ENCODE measurements at regions not wholly inside any gene's neighbourhood (a gene's known extent, or its start where the extent isn't known, plus 50 kb on each side); places are given as distances from the start of the nearest gene placed in this dataset.
"Not testable (repeated sequence)": the region's sequence is repeated elsewhere in the genome, so short reads cannot be mapped to it uniquely, and the experiment has no call there.

DNA sequence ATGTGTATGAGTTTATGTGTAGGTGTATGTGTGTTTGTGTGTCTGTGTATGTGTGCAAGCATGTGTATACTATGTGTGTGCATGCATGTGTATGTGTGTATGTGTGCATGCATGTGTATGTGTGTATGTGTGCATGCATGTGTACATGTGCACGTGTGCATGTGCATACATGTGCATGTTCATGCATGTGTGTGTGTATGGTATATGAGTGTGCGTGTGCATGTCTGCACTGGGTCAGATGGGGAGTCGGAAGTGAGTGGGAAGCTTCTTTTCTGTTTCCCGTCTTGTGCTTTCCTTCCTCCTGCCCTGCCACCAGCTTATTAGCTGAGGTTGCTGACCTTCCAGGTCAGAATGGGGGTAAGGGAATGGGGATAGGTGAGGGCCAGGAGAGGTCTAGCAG is 174.7 kb downstream of the MAP2K4 start:
- no peak for DNase-seq (ENCODE audit: low spot score)

DNA sequence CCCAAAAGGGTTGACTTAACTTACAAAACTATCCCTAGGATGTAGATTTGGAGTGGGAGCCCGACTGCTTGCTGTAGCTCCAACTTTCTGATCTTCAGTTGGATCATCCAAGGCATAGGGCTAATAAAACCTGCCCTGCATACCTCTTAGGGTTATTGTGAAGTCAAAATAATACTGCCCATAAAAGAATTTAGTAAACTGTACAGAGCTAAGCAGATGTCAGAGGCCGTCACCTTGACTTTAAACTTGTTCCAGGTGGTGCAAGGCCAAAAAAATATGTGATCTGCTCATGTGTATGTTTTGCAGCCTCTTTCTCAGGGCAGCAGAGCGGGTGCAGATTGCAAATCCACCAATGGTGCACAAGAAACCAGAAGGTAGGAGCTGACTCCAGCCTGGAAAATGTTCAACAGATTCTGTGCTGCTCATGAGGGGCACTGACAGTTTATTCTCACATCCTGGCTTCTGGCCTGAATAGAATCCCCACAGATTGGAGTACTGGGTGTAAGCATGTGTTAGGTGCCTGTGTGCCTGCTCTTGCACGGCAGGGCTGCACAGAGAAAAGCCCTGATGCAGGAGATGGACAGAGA is 180.7 kb downstream of the MAP2K4 start:
- no peak for DNase-seq (ENCODE audit: low spot score)

- DNase-seq (ENCODE audit: low spot score) = no peak
Observed at GRCh38 chr17:12209632-12210191, 189.0 kb downstream of the MAP2K4 start.

DNA sequence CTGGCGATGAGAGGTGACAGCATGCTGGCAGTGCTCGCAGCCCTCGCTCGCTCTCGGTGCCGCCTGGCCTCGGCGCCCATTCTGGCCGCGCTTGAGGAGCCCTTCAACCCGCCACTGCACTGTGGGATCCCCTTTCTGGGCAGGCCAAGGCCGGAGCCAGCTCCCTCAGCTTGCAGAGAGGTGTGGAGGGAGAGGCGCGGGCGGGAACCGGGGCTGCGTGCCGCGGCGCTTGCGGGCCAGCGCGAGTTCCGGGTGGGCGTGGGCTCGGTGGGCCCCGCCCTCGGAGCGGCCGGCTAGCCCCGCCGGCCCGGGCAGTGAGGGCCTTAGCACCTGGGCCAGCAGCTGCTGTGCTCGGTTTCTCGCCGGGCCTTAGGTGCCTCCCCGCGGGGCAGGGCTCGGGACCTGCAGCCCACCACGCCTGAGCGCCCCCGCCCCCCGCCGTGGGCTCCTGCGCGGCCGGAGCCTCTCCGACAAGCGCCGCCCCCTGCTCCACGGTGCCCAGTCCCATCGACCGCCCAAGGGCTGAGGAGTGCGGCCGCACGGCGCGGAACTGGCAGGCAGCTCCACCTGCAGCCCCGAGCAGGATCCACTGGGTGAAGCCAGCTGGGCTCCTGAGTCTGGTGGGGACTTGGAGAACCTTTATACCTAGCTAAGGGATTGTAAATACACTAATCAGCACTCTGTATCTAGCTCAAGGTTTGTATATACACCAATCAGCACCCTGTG is 200.2 kb downstream of the MAP2K4 start:
- not testable (repeated sequence) for DNase-seq (ENCODE audit: low spot score)

DNA sequence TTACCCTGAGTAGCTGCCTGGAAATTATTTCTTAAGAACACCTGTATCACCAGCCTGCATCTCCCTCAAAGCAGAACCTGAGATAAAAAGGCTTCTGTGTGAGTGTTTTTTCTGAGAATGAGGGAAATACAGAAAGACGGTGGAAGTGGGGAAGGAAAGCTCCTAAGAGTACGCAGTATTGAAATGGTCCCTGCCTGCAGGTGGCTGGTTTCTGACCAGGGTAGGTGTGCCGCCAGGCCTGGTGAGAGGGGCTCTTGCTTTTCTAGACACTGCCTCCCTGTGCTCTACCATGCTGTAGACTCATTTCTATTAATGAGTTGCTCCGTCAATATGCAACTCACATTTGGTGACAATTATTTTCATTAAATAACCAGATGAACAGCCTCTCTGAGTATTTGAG is 201.7 kb downstream of the MAP2K4 start:
- no peak for DNase-seq (ENCODE audit: low spot score)

- peak; percentile 79 for DNase-seq (ENCODE audit: low spot score)
Observed at GRCh38 chr17:12227547-12227946, 206.9 kb downstream of the MAP2K4 start.

GRCh38 chr17:12229335-12229734 is 208.7 kb downstream of the MAP2K4 start:
- no peak for DNase-seq (ENCODE audit: low spot score)

GRCh38 chr17:12230481-12231354 is 210.0 kb downstream of the MAP2K4 start:
- DNase-seq (ENCODE audit: low spot score) = peak; percentile 92

GRCh38 chr17:12231355-12231682 is 210.6 kb downstream of the MAP2K4 start:
- DNase-seq (ENCODE audit: low spot score) = no peak

GRCh38 chr17:12239021-12239420 is 218.3 kb downstream of the MAP2K4 start:
- not testable (repeated sequence) for DNase-seq (ENCODE audit: low spot score)

GRCh38 chr17:12242345-12242954 is 221.8 kb downstream of the MAP2K4 start:
- peak; percentile 88 for DNase-seq (ENCODE audit: low spot score)

- peak; percentile 76 for DNase-seq (ENCODE audit: low spot score)
Observed at GRCh38 chr17:12247761-12248160, 227.1 kb downstream of the MAP2K4 start.

GRCh38 chr17:12250973-12251372 is 230.3 kb downstream of the MAP2K4 start:
- DNase-seq (ENCODE audit: low spot score) = no peak

- DNase-seq (ENCODE audit: low spot score) = peak; percentile 67
Observed at GRCh38 chr17:12252462-12252861, 231.8 kb downstream of the MAP2K4 start.

DNA sequence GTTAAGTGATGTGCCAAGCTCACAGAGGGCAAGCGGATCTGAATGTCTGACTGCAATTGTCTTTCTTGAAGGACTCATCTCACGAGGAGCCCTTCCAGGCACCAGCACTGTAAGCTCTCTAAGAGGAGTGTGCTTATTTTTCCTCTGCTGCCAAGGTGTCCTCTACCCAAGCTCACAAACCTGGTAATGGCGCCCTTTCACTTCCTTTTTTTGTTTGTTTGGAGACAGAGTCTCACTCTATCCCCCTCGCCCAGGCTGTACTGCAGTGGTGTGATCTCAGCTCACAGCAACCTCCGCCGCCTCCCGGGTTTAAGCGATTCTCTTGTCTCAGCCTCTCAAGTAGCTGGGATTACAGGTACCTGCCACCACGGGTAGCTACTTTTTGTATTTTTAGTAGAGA is 233.8 kb downstream of the MAP2K4 start:
- no peak for DNase-seq (ENCODE audit: low spot score)

DNA sequence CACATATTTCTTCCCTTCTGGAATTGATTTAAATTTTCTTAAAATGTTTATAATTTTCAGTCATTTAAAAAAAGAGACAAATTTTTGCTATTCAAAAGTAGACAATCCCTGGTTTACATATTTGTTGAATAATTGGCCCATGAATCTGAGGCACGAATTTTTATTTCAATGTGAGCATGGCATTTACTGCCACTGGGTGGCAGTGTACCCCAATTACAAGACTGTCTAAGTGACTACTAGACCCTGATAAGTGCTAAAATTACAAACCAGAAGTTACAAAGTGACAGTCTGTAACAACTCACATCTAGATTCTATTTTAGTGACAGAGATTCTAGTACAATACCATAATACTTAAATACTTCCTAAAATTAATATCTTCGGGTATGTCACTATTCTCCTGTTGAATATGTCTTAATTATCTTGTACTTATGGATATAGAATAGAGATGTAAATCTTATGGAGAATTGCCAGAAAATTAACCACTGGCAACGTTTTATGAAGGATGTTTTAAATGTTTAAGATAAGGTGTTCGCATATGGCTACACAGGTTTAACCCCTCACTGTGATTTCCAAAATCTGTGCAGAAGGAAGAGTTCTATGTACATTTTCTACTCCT is 235.8 kb downstream of the MAP2K4 start:
- peak; percentile 86 for DNase-seq (ENCODE audit: low spot score)

DNA sequence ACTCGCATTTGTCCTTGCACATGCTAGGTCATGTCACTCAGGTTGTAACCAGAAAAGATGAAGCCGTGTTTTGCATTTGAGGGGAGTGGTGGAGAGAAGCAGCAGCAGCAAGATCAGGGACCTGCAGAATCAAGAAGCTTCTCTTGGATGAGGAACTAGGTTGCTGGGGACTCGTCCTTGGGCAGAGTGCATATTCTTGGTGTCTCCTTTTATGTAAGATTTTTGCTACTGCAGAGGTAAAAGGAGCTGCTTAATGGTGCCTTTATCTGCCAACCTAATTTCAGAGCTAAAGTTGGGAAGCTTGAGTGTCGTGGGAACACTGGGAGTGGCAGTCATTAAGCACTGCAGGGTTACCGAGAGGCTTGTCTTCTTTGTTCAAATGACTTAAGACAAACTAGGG is 236.5 kb downstream of the MAP2K4 start:
- DNase-seq (ENCODE audit: low spot score) = no peak

GRCh38 chr17:12261354-12261753 is 240.7 kb downstream of the MAP2K4 start:
- DNase-seq (ENCODE audit: low spot score) = no peak

DNA sequence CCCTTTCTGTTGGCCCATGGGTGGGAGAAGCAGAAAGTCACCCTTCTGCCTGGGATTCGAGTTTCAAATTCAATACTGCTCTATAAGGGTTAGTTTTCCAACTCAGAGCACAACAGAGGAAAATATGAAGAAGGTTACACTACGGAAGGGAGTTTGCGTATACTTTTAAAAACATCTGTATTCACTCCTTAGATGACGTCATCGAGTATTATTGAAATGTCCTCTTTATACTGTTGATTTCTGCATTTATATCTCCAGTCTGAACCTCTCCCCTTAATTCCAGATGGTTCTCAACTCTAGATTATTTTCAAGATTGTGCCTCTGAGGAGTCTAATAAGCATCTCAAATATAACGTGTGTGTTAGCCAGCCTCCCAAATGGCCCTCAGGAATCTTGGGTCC is 249.1 kb downstream of the MAP2K4 start:
- DNase-seq (ENCODE audit: low spot score) = no peak

DNA sequence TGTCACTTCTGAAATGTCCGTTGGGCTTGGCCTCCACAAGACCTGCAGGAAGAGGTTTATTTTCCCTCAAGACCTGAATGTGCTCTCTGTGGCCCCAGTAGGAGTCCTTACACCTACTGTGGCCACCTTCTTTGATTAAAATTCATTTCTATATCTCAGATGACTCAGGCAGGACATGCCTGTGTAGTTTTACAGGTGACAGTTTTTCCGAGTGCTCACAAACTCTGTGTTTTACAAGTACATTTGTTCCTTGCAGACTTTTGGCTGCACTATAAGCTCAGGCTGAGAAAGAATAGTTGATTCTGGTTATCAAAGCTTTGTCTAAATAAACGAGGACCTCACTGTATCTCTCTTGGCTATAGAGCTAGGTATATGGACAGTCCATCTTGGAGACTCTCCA is 257.1 kb downstream of the MAP2K4 start:
- DNase-seq (ENCODE audit: low spot score) = no peak

- no peak for DNase-seq (ENCODE audit: low spot score)
Observed at GRCh38 chr17:12282056-12282455, 261.4 kb downstream of the MAP2K4 start.
